22Rv1 (cell line): ENCODE measurements at regions not wholly inside any gene's neighbourhood (a gene's known extent, or its start where the extent isn't known, plus 50 kb on each side); places are given as distances from the start of the nearest gene placed in this dataset.

Experiments
- ZFX ChIP-seq: fragments of 450-650 bp; IDR thresholded peaks from 2 replicates; pipeline ENCODE4 v1.6.1; 2017; ENCODE audit warnings: antibody characterized with exemption, borderline replicate concordance
- TF ChIP-seq, protein P1 (sequence below): fragments of 450-650 bp; IDR thresholded peaks from 2 replicates; pipeline ENCODE4 v1.5.1; 2017; ENCODE audit warnings: mild to moderate bottlenecking

DNA sequence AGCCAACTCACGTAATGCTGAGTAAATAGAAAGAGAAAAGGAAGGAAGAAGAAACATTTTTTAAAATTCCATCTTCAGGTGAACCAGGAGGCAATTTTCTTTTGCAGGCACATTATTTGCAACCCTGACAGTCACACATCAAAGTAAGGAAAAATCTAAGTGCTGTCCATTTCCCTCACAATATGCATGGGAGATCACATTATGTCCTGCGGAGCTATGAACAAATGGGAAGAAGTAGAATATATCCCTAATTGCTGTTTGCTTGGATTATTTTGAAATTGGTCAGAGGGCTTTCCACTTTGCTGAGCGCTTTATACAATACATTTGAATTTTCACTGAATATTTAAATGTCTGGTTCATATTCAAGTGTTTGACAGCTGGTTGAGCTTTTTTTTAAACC, 133.8 kb upstream of the API5 start:
- TF ChIP-seq, protein P1, sequence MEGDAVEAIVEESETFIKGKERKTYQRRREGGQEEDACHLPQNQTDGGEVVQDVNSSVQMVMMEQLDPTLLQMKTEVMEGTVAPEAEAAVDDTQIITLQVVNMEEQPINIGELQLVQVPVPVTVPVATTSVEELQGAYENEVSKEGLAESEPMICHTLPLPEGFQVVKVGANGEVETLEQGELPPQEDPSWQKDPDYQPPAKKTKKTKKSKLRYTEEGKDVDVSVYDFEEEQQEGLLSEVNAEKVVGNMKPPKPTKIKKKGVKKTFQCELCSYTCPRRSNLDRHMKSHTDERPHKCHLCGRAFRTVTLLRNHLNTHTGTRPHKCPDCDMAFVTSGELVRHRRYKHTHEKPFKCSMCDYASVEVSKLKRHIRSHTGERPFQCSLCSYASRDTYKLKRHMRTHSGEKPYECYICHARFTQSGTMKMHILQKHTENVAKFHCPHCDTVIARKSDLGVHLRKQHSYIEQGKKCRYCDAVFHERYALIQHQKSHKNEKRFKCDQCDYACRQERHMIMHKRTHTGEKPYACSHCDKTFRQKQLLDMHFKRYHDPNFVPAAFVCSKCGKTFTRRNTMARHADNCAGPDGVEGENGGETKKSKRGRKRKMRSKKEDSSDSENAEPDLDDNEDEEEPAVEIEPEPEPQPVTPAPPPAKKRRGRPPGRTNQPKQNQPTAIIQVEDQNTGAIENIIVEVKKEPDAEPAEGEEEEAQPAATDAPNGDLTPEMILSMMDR, result no peak
- no peak for TF ChIP-seq ZFX
